ENCODE measurements at regions not wholly inside any gene's neighbourhood (a gene's known extent, or its start where the extent isn't known, plus 50 kb on each side); places are given as distances from the start of the nearest gene placed in this dataset.

GRCh38 chr12:14308516-14308915 lies 57.0 kb upstream of the ATF7IP start:
- TF ChIP-seq CTCF (conservative IDR thresholded peaks at IDR 0.05; ENCODE audit: low read depth, low read length) = no peak
- no peak for TF ChIP-seq EZH2 (IDR thresholded peaks at IDR 0.05; ENCODE audit: borderline replicate concordance, low read depth, low read length, poor library complexity, severe bottlenecking)

All from A673 (cell line).